ENCODE measurements at regions not wholly inside any gene's neighbourhood (a gene's known extent, or its start where the extent isn't known, plus 50 kb on each side); places are given as distances from the start of the nearest gene placed in this dataset.
"Not testable (repeated sequence)": the region's sequence is repeated elsewhere in the genome, so short reads cannot be mapped to it uniquely, and the experiment has no call there.

- H3K9me3 Mint-ChIP-seq, result peaks cover 11% of the 10 kb centered on the region
- H3K4me1 Mint-ChIP-seq, result peaks cover 11% of the 10 kb centered on the region
- ATAC-seq (no peak), DNase-seq (ENCODE audit: low spot score in 2 of 2) (no peak)
- no peak overlapping the region for H3K4me3 Mint-ChIP-seq
- H3K27ac Mint-ChIP-seq, result no peak overlapping the region
- H3K36me3 Mint-ChIP-seq, result no peaks in the 10 kb centered on the region
These were observed 157.2 kb upstream of the ERCC6L2 start for GRCh38 chr9:95718263-95718662.

GRCh38 chr9:95715868-95716435 is 159.5 kb upstream of the ERCC6L2 start:
- no peaks in the 10 kb centered on the region for H3K36me3 Mint-ChIP-seq
- no peak for DNase-seq (ENCODE audit: low spot score in 2 of 2)
- H3K4me1 Mint-ChIP-seq, result no peaks in the 10 kb centered on the region
- no peak for ATAC-seq
- peaks cover 11% of the 10 kb centered on the region for H3K9me3 Mint-ChIP-seq
- H3K27ac Mint-ChIP-seq, result no peak overlapping the region
- H3K4me3 Mint-ChIP-seq, result no peak overlapping the region

GRCh38 chr9:95710446-95710845 is 165.0 kb upstream of the ERCC6L2 start:
- Mint-ChIP-seq H3K4me1 (no peaks in the 10 kb centered on the region), H3K27ac (no peak overlapping the region)
- ATAC-seq, result no peak

GRCh38 chr9:95696701-95697100 is 178.8 kb upstream of the ERCC6L2 start:
- Mint-ChIP-seq H3K27ac (no peak overlapping the region), H3K4me3 (no peak overlapping the region), H3K4me1 (no peaks in the 10 kb centered on the region), H3K9me3 (no peaks in the 10 kb centered on the region), H3K36me3 (no peaks in the 10 kb centered on the region)
- ATAC-seq (no peak), DNase-seq (ENCODE audit: low spot score in 2 of 2) (no peak)

More at GRCh38 chr9:95710446-95710845, 165.0 kb upstream of the ERCC6L2 start:
- Mint-ChIP-seq H3K9me3 (peaks cover 3% of the 10 kb centered on the region), H3K4me3 (no peak overlapping the region), H3K36me3 (no peaks in the 10 kb centered on the region)
- DNase-seq (ENCODE audit: low spot score in 2 of 2), result no peak

- Mint-ChIP-seq H3K9me3 (peaks cover 3% of the 10 kb centered on the region), H3K4me3 (no peak overlapping the region), H3K27ac (no peak overlapping the region), H3K36me3 (no peaks in the 10 kb centered on the region), H3K4me1 (no peaks in the 10 kb centered on the region)
- DNase-seq (ENCODE audit: low spot score in 2 of 2) (no peak), ATAC-seq (no peak)
These were observed 174.7 kb upstream of the PTCH1 start for GRCh38 chr9:95691435-95691834.

GRCh38 chr9:95689669-95690068 is 172.9 kb upstream of the PTCH1 start:
- Mint-ChIP-seq H3K4me1 (no peaks in the 10 kb centered on the region), H3K36me3 (no peaks in the 10 kb centered on the region), H3K27ac (no peak overlapping the region), H3K9me3 (peaks cover 3% of the 10 kb centered on the region), H3K4me3 (no peak overlapping the region)
- no peak for DNase-seq (ENCODE audit: low spot score in 2 of 2)
- ATAC-seq, result no peak

GRCh38 chr9:95684516-95684915 is 167.7 kb upstream of the PTCH1 start:
- no peak overlapping the region for H3K27ac Mint-ChIP-seq
- no peaks in the 10 kb centered on the region for H3K36me3 Mint-ChIP-seq
- no peak overlapping the region for H3K4me3 Mint-ChIP-seq
- H3K4me1 Mint-ChIP-seq, result peaks cover 13% of the 10 kb centered on the region
- no peak for DNase-seq (ENCODE audit: low spot score in 2 of 2)
- no peak for ATAC-seq
- peaks cover 3% of the 10 kb centered on the region for H3K9me3 Mint-ChIP-seq

GRCh38 chr9:95680306-95680705 is 163.5 kb upstream of the PTCH1 start:
- not testable (repeated sequence) for ATAC-seq; DNase-seq (ENCODE audit: low spot score in 2 of 2); H3K36me3 Mint-ChIP-seq; H3K4me3 Mint-ChIP-seq; H3K27ac Mint-ChIP-seq; H3K9me3 Mint-ChIP-seq
- peaks cover 13% of the 10 kb centered on the region for H3K4me1 Mint-ChIP-seq

GRCh38 chr9:95679874-95680273 is 163.1 kb upstream of the PTCH1 start:
- H3K27ac Mint-ChIP-seq, result no peak overlapping the region
- H3K9me3 Mint-ChIP-seq, result no peaks in the 10 kb centered on the region
- H3K36me3 Mint-ChIP-seq, result no peaks in the 10 kb centered on the region
- ATAC-seq (no peak), DNase-seq (ENCODE audit: low spot score in 2 of 2) (no peak)
- peaks cover 13% of the 10 kb centered on the region for H3K4me1 Mint-ChIP-seq
- no peak overlapping the region for H3K4me3 Mint-ChIP-seq

- H3K4me1 Mint-ChIP-seq, result peaks cover 13% of the 10 kb centered on the region
- H3K9me3 Mint-ChIP-seq, result no peaks in the 10 kb centered on the region
- DNase-seq (ENCODE audit: low spot score in 2 of 2), result no peak
- no peak overlapping the region for H3K4me3 Mint-ChIP-seq
- no peak for ATAC-seq
- no peaks in the 10 kb centered on the region for H3K36me3 Mint-ChIP-seq
- no peak overlapping the region for H3K27ac Mint-ChIP-seq
These were observed 162.0 kb upstream of the PTCH1 start for GRCh38 chr9:95678759-95679158.

GRCh38 chr9:95670122-95670521 is 153.4 kb upstream of the PTCH1 start:
- H3K36me3 Mint-ChIP-seq, result no peaks in the 10 kb centered on the region
- ATAC-seq (no peak), DNase-seq (ENCODE audit: low spot score in 2 of 2) (no peak)
- no peaks in the 10 kb centered on the region for H3K9me3 Mint-ChIP-seq
- no peak overlapping the region for H3K27ac Mint-ChIP-seq
- no peaks in the 10 kb centered on the region for H3K4me1 Mint-ChIP-seq
- H3K4me3 Mint-ChIP-seq, result no peak overlapping the region

- no peaks in the 10 kb centered on the region for H3K4me1 Mint-ChIP-seq
- no peak overlapping the region for H3K27ac Mint-ChIP-seq
- no peaks in the 10 kb centered on the region for H3K36me3 Mint-ChIP-seq
- ATAC-seq (no peak), DNase-seq (ENCODE audit: low spot score in 2 of 2) (no peak)
- no peak overlapping the region for H3K4me3 Mint-ChIP-seq
- no peaks in the 10 kb centered on the region for H3K9me3 Mint-ChIP-seq
These were observed 152.5 kb upstream of the PTCH1 start for GRCh38 chr9:95669253-95669652.

- ATAC-seq (no peak), DNase-seq (ENCODE audit: low spot score in 2 of 2) (no peak)
- no peaks in the 10 kb centered on the region for H3K9me3 Mint-ChIP-seq
- H3K36me3 Mint-ChIP-seq, result no peaks in the 10 kb centered on the region
- no peaks in the 10 kb centered on the region for H3K4me1 Mint-ChIP-seq
- H3K4me3 Mint-ChIP-seq, result no peak overlapping the region
- H3K27ac Mint-ChIP-seq, result no peak overlapping the region
These were observed 151.0 kb upstream of the PTCH1 start for GRCh38 chr9:95667789-95668188.

GRCh38 chr9:95666785-95667155 is 150.0 kb upstream of the PTCH1 start:
- DNase-seq (ENCODE audit: low spot score in 2 of 2) (no peak), ATAC-seq (no peak)
- Mint-ChIP-seq H3K4me1 (no peaks in the 10 kb centered on the region), H3K9me3 (no peaks in the 10 kb centered on the region), H3K27ac (no peak overlapping the region), H3K4me3 (no peak overlapping the region), H3K36me3 (no peaks in the 10 kb centered on the region)

GRCh38 chr9:95666096-95666784 is 149.5 kb upstream of the PTCH1 start:
- DNase-seq (ENCODE audit: low spot score in 2 of 2) (no peak), ATAC-seq (no peak)
- Mint-ChIP-seq H3K9me3 (no peaks in the 10 kb centered on the region), H3K4me3 (no peak overlapping the region), H3K27ac (no peak overlapping the region), H3K36me3 (no peaks in the 10 kb centered on the region), H3K4me1 (no peaks in the 10 kb centered on the region)

GRCh38 chr9:95653246-95653645 is 136.5 kb upstream of the PTCH1 start:
- no peak overlapping the region for H3K4me3 Mint-ChIP-seq
- no peaks in the 10 kb centered on the region for H3K36me3 Mint-ChIP-seq
- H3K9me3 Mint-ChIP-seq, result no peaks in the 10 kb centered on the region
- ATAC-seq (no peak), DNase-seq (ENCODE audit: low spot score in 2 of 2) (no peak)
- no peak overlapping the region for H3K27ac Mint-ChIP-seq
- peaks cover 12% of the 10 kb centered on the region for H3K4me1 Mint-ChIP-seq
